Mammary epithelial cell (primary cell): ENCODE measurements at regions not wholly inside any gene's neighbourhood (a gene's known extent, or its start where the extent isn't known, plus 50 kb on each side); places are given as distances from the start of the nearest gene placed in this dataset.

Experiments
- CTCF ChIP-seq, 2 donors: IDR thresholded peaks in 1 of 2; conservative IDR thresholded peaks in 1 of 2; 2 replicates each; pipeline ENCODE4 v1.5.1; 2011 to 2012; ENCODE audit warnings: inconsistent platforms in 2 of 2, low read length in 2 of 2, mild to moderate bottlenecking in 2 of 2, control low read depth in 1 of 2, low read depth in 1 of 2; ENCODE audit not compliant: insufficient read depth in 1 of 2; ENCODE audit errors: extremely low read depth in 1 of 2
- EZH2 ChIP-seq: IDR thresholded peaks from 2 replicates; pipeline ENCODE4 v1.6.1; 2012; ENCODE audit warnings: low read length, inconsistent platforms, borderline replicate concordance

GRCh38 chr5:109938453-109938852 lies 248.7 kb downstream of the MAN2A1 start:
- TF ChIP-seq EZH2 (no peak), CTCF (conservative IDR thresholded peaks at IDR 0.05 in 1 of 2, IDR thresholded peaks at IDR 0.05 in 1 of 2; ENCODE audit: extremely low read depth in 1 of 2, insufficient read depth in 1 of 2, low read depth in 1 of 2, low read length in 2 of 2) (no peak)
